ENCODE measurements at regions not wholly inside any gene's neighbourhood (a gene's known extent, or its start where the extent isn't known, plus 50 kb on each side); places are given as distances from the start of the nearest gene placed in this dataset.

DNA sequence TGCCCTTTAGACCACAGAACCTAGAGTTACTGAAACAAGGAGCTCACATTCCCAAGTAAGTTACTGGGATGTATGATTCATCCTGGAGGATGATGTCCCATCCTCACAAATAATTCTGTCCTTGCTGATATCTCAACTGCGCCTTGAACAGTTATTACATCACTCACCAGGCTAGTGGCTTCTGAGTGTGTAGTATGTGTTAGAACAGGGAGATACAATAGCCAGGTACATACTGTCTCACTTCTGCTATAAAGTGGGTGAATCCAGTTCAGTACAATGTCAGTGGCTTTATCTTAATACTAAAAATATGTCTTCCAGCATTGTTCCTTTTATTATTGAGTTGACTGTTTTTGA lies 483.2 kb upstream of the FRG2C start:
- no peak for DNase-seq
- no peaks in the 10 kb centered on the region for H3K79me2 ChIP-seq (ENCODE audit: insufficient read depth)
- no peaks in the 10 kb centered on the region for H3K9me2 ChIP-seq
- no peaks in the 10 kb centered on the region for H3K4me1 ChIP-seq (ENCODE audit: control insufficient read depth in 1 of 2, insufficient read depth in 2 of 2, low read depth in 1 of 2, low read length in 1 of 2)
- no peaks in the 10 kb centered on the region for H3K9me3 ChIP-seq
- no peak overlapping the region for H3K4me3 ChIP-seq (ENCODE audit: low read depth in 2 of 2, low read length in 1 of 2)
- H3K9ac ChIP-seq: no peak overlapping the region
- ChIA-PET CTCF (interaction anchor here (0.6 kb wide), 1 partner anchor 9 kb away, joined by 3 read pairs; no protein-coding TSS in a partner anchor), POLR2A (no interaction called here)
- no peak overlapping the region for H3K4me2 ChIP-seq
- H4K20me1 ChIP-seq (ENCODE audit: insufficient read depth): no peaks in the 10 kb centered on the region
- TF ChIP-seq, protein P1, sequence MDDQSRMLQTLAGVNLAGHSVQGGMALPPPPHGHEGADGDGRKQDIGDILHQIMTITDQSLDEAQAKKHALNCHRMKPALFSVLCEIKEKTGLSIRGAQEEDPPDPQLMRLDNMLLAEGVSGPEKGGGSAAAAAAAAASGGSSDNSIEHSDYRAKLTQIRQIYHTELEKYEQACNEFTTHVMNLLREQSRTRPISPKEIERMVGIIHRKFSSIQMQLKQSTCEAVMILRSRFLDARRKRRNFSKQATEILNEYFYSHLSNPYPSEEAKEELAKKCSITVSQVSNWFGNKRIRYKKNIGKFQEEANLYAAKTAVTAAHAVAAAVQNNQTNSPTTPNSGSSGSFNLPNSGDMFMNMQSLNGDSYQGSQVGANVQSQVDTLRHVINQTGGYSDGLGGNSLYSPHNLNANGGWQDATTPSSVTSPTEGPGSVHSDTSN (IDR thresholded peaks at IDR 0.05): no peak
- TF ChIP-seq RCOR1 (IDR thresholded peaks at IDR 0.05; ENCODE audit: low read length) (no peak), TCF12 (IDR thresholded peaks at IDR 0.05) (no peak), ELF1 (IDR thresholded peaks at IDR 0.05) (no peak), RAD21 (IDR thresholded peaks at IDR 0.05; ENCODE audit: low read length) (no peak), POLR2AphosphoS5 (IDR thresholded peaks at IDR 0.05; ENCODE audit: low read depth, low read length) (no peak), EP300 (IDR thresholded peaks at IDR 0.05; ENCODE audit: borderline replicate concordance in 1 of 2, low read depth in 1 of 2, low read length in 1 of 2) (no peak), MXI1 (IDR thresholded peaks at IDR 0.05; ENCODE audit: low read depth, low read length) (no peak)
- H3K36me3 ChIP-seq (replicated peaks in 1 of 2; ENCODE audit: control insufficient read depth in 1 of 2, insufficient read depth in 2 of 2, low read length in 1 of 2): no peaks in the 10 kb centered on the region
- WGBS (ENCODE audit: low lambda C conversion rate): 56% methylated on average over 1 of the region's 1 CpG
- no peaks in the 10 kb centered on the region for H3K27me3 ChIP-seq (ENCODE audit: insufficient read depth)
- no peaks in the 10 kb centered on the region for H3F3A ChIP-seq (replicated peaks; ENCODE audit: insufficient read depth)
- H3K27ac ChIP-seq (ENCODE audit: low read depth in 2 of 2, low read length in 1 of 2): no peak overlapping the region
- H2AFZ ChIP-seq (ENCODE audit: low read depth): no peak overlapping the region

DNA sequence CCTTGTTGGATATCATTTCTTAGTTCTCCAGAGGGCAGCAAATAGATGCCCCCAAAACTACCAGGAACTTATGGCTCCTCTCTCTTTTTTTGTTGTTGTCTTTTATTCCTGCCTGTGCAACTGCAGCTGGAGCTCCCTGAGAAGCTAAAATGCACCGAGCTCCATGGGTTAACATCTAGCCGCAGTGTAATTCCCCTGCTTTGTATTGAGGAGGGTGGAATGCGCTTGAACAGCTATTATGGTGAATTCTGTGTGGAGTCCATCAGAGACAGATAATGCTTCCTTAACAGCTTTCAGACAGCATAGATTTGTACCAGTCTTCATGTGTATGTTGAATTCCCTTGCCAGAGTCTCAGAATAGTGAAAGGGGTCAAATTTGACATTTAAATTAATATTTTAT lies 475.2 kb upstream of the FRG2C start:
- no peaks in the 10 kb centered on the region for H3K9me2 ChIP-seq
- CTCF ChIA-PET: interaction anchor here (1.4 kb wide), 1 partner anchor 17 kb away, joined by 5 read pairs; no protein-coding TSS in a partner anchor
- 37% methylated on average over 3 of the region's 3 CpGs for WGBS (ENCODE audit: low lambda C conversion rate)

More for the DNA sequence above, 475.2 kb upstream of the FRG2C start:
- Histone ChIP-seq H3K4me2 (no peak overlapping the region), H3K9me3 (no peaks in the 10 kb centered on the region), H3K4me1 (ENCODE audit: control insufficient read depth in 1 of 2, insufficient read depth in 2 of 2, low read depth in 1 of 2, low read length in 1 of 2) (no peaks in the 10 kb centered on the region), H2AFZ (ENCODE audit: low read depth) (no peak overlapping the region), H3K4me3 (ENCODE audit: low read depth in 2 of 2, low read length in 1 of 2) (no peak overlapping the region), H3K36me3 (replicated peaks in 1 of 2; ENCODE audit: control insufficient read depth in 1 of 2, insufficient read depth in 2 of 2, low read length in 1 of 2) (no peaks in the 10 kb centered on the region), H3K27ac (ENCODE audit: low read depth in 2 of 2, low read length in 1 of 2) (no peak overlapping the region), H4K20me1 (ENCODE audit: insufficient read depth) (no peaks in the 10 kb centered on the region), H3K27me3 (ENCODE audit: insufficient read depth) (no peaks in the 10 kb centered on the region), H3K9ac (no peak overlapping the region), H3F3A (replicated peaks; ENCODE audit: insufficient read depth) (no peaks in the 10 kb centered on the region), H3K79me2 (ENCODE audit: insufficient read depth) (no peaks in the 10 kb centered on the region)
- DNase-seq: no peak
- no peak for TF ChIP-seq EP300 (IDR thresholded peaks at IDR 0.05; ENCODE audit: borderline replicate concordance in 1 of 2, low read depth in 1 of 2, low read length in 1 of 2)
- TF ChIP-seq YY1 (IDR thresholded peaks at IDR 0.05; ENCODE audit: low read depth): no peak
- TF ChIP-seq USF1 (IDR thresholded peaks at IDR 0.05; ENCODE audit: borderline replicate concordance, low read depth): no peak
- TF ChIP-seq FOXJ3 (CRISPR knock-in tag; IDR thresholded peaks at IDR 0.05): no peak
- no peak for TF ChIP-seq POLR2AphosphoS5 (IDR thresholded peaks at IDR 0.05; ENCODE audit: low read depth, low read length)
- TF ChIP-seq CTCF (IDR thresholded peaks at IDR 0.05): no peak
- no peak for TF ChIP-seq MXI1 (IDR thresholded peaks at IDR 0.05; ENCODE audit: low read depth, low read length)
- TF ChIP-seq TCF12 (IDR thresholded peaks at IDR 0.05): no peak
- TF ChIP-seq, protein P1 (IDR thresholded peaks at IDR 0.05): no peak
- TF ChIP-seq FOSL2 (IDR thresholded peaks at IDR 0.05; ENCODE audit: borderline replicate concordance, low read depth): no peak
- POLR2A ChIA-PET: no interaction called here
